ENCODE measurements at regions not wholly inside any gene's neighbourhood (a gene's known extent, or its start where the extent isn't known, plus 50 kb on each side); places are given as distances from the start of the nearest gene placed in this dataset.
"Not testable (repeated sequence)": the region's sequence is repeated elsewhere in the genome, so short reads cannot be mapped to it uniquely, and the experiment has no call there.

DNA sequence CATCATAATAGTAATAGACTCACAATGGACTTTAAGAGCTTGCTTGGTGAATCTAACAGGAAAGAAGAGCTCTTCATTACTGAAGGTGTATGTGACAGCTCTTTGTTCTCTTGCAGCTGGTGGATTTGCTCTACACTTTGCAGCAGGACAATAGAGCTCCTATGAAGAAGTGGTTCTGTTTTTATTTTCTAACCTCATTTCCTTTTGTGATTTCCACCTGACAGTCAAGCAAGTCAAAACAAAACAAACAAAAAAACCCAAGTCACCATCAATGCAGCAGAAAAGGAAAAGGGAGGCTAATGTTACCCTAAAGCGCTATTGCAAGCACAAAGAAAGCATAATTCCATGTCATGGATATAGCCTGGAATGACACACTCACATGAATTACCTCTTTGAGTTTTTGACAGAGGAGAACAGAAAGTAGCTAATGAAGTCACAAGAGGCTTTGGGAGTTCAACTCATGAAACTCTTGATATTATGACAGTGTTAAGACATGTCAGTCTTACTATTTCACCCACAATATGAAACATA lies 1188.1 kb downstream of the EPHA7 start:
- Mint-ChIP-seq H3K4me1 (ENCODE audit: low read depth) (no peaks in the 10 kb centered on the region), H3K27me3 (ENCODE audit: low read depth) (no peaks in the 10 kb centered on the region), H3K36me3 (ENCODE audit: low read depth) (no peaks in the 10 kb centered on the region), H3K9me3 (peaks cover 16% of the 10 kb centered on the region), H3K4me3 (no peak overlapping the region), H3K27ac (no peak overlapping the region)
- DNase-seq (ENCODE audit: low spot score): no peak

DNA sequence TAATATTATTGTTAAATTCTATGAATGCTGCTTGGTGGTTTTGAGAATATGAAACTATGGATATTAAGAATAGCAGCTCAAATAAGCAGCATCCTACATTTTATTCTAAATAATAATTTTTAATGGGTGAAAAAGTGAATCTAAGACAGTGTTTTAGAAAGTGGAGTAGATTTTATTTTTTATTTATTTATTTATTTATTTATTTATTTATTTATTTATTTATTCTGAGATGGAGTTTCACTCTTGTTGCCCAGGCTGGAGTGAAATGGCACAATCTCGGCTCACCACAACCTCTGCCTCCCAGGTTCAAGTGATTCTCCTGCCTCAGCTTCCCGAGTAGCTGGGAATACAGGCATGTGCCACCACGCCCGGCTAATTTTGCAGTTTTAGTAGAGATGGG lies 1199.4 kb downstream of the EPHA7 start:
- H3K36me3 Mint-ChIP-seq (ENCODE audit: low read depth); H3K27me3 Mint-ChIP-seq (ENCODE audit: low read depth); DNase-seq (ENCODE audit: low spot score); H3K4me3 Mint-ChIP-seq; H3K27ac Mint-ChIP-seq; H3K4me1 Mint-ChIP-seq (ENCODE audit: low read depth): not testable (repeated sequence)
- peaks cover 14% of the 10 kb centered on the region for H3K9me3 Mint-ChIP-seq

DNA sequence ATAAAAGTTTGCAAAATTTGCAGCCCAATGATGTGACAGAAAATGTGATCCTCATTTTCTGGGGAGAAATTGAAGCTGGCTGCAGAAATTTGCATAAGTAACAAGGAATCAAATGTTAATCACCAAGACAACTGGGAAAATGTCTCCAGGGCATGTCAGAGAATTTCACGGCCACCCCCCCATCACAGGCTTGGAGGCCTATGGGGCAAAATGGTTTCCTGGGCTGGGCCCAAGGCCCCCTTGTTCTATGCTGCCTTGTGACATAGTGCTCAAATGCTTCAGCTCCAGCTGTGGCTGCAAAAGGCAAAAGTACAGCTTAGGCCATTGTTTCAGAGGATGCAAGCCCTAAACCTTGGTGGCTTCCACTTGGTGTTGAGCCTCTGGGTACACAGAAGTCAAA lies 1202.6 kb downstream of the EPHA7 start:
- Mint-ChIP-seq H3K27ac (no peak overlapping the region), H3K4me3 (no peak overlapping the region), H3K27me3 (ENCODE audit: low read depth) (no peaks in the 10 kb centered on the region), H3K36me3 (ENCODE audit: low read depth) (no peaks in the 10 kb centered on the region), H3K4me1 (ENCODE audit: low read depth) (no peaks in the 10 kb centered on the region), H3K9me3 (peaks cover 14% of the 10 kb centered on the region)
- no peak for DNase-seq (ENCODE audit: low spot score)

DNA sequence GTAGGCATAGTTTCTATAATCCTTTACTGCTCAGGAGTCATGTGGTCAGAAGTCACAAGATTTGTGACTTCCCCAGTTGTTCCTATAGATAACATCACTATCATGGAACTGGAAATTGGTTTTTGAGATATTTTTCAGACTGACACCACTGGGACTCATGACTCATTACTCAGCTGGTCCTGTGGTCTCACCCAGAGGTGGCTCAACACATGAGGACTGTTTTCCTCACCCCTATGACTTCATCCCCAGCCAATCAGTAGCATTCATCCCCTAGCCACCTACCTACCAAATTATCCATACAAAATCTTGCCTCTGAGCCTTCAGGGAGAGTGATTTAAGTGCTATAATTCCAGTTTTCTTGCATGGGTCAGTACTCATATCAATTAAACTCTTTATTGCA lies 1217.7 kb downstream of the EPHA7 start:
- DNase-seq (ENCODE audit: low spot score): no peak
- H3K4me3 Mint-ChIP-seq: no peak overlapping the region
- no peaks in the 10 kb centered on the region for H3K36me3 Mint-ChIP-seq (ENCODE audit: low read depth)
- no peaks in the 10 kb centered on the region for H3K4me1 Mint-ChIP-seq (ENCODE audit: low read depth)
- no peaks in the 10 kb centered on the region for H3K27me3 Mint-ChIP-seq (ENCODE audit: low read depth)
- H3K9me3 Mint-ChIP-seq: peaks cover 21% of the 10 kb centered on the region
- H3K27ac Mint-ChIP-seq: no peak overlapping the region

DNA sequence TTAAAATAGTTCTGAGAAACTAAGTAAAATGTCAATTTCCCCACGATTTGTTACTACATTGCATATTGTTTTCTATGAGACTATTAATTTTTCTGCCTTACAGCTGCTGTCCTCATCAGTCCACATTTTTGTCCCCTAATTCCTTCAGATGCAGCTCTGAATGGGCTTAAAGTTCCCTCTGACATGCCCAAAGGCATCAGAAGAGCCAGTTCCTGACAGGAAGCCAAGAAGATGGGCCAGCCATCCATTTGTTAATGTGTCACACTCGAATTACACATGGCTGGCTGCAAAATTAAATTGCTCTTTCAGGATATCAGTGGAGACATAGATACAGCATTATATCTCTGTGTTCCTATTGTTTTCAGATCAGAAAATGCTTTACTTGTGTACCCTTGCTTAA lies 1223.0 kb downstream of the EPHA7 start:
- Mint-ChIP-seq H3K27me3 (ENCODE audit: low read depth) (no peaks in the 10 kb centered on the region), H3K4me1 (ENCODE audit: low read depth) (no peaks in the 10 kb centered on the region), H3K27ac (no peak overlapping the region)

DNA sequence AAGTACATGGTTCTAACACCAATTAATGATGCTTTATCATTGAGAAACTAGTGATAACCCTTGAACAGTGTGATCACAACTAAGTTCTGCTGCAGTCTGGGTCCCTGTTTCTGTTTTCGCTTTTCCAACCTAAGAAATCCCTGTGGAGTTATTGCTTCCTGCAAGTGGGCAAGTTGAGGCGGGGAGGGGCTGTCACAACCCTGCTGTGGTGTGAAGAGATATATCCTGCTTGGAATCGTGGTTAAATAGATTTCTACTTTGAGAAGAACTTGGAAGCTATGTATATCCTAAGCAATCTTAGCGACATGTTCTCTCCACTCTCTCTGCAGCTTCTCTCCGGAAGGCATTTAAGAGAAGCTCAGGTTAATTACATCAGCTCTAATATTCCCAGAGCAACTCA lies 1223.6 kb downstream of the EPHA7 start:
- no peak overlapping the region for H3K27ac Mint-ChIP-seq
- H3K4me3 Mint-ChIP-seq: no peak overlapping the region
- H3K9me3 Mint-ChIP-seq: peaks cover 13% of the 10 kb centered on the region
- H3K27me3 Mint-ChIP-seq (ENCODE audit: low read depth): no peaks in the 10 kb centered on the region
- no peak for DNase-seq (ENCODE audit: low spot score)
- H3K36me3 Mint-ChIP-seq (ENCODE audit: low read depth): no peaks in the 10 kb centered on the region
- no peaks in the 10 kb centered on the region for H3K4me1 Mint-ChIP-seq (ENCODE audit: low read depth)

More for the DNA sequence above, 1223.0 kb downstream of the EPHA7 start:
- Mint-ChIP-seq H3K4me3 (no peak overlapping the region), H3K36me3 (ENCODE audit: low read depth) (no peaks in the 10 kb centered on the region), H3K9me3 (peaks cover 13% of the 10 kb centered on the region)
- no peak for DNase-seq (ENCODE audit: low spot score)

DNA sequence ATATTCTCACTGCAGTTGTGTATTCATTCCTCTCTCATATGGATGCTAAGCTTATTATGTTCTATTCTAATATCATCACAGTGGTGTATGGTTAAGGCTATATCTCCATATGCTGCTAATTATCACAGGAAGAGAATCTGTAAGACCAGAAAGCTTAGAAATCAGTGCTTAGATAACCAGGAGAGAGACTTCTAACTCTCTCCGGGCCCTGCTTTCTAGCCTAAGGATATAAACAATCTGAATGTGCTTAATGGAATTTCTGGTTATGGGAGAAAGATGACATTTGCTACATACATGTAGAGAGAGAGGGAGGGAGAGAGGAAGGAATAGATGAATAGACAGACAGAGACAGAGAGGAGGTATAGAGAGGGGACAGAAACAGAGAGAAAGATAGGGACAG lies 1231.3 kb downstream of the EPHA7 start:
- no peaks in the 10 kb centered on the region for H3K4me1 Mint-ChIP-seq (ENCODE audit: low read depth)
- no peak for DNase-seq (ENCODE audit: low spot score)
- no peaks in the 10 kb centered on the region for H3K27me3 Mint-ChIP-seq (ENCODE audit: low read depth)
- H3K9me3 Mint-ChIP-seq: peaks cover 1% of the 10 kb centered on the region
- no peak overlapping the region for H3K4me3 Mint-ChIP-seq
- H3K27ac Mint-ChIP-seq: no peak overlapping the region
- H3K36me3 Mint-ChIP-seq (ENCODE audit: low read depth): no peaks in the 10 kb centered on the region

DNA sequence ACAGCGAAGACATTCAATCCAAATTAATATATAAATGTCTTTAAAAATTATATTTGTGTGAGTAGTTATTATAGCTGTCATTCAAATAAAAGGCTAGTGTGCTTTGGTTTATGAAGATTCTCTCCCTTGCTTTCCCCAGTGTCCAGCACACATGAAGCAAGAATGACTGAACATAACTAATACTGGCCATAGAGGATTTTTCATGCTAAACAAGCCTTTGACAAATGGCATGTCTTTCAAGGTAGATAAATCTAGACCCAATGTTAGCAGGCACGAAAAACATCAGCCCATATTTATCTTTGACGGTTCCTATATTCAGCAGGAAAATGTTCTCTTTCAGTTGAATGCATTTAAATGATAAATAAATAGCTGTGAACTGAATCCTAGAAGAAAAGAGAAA lies 1234.4 kb downstream of the EPHA7 start:
- Mint-ChIP-seq H3K27me3 (ENCODE audit: low read depth) (no peaks in the 10 kb centered on the region), H3K9me3 (no peaks in the 10 kb centered on the region), H3K4me1 (ENCODE audit: low read depth) (no peaks in the 10 kb centered on the region), H3K36me3 (ENCODE audit: low read depth) (no peaks in the 10 kb centered on the region), H3K4me3 (no peak overlapping the region), H3K27ac (no peak overlapping the region)
- DNase-seq (ENCODE audit: low spot score): no peak

DNA sequence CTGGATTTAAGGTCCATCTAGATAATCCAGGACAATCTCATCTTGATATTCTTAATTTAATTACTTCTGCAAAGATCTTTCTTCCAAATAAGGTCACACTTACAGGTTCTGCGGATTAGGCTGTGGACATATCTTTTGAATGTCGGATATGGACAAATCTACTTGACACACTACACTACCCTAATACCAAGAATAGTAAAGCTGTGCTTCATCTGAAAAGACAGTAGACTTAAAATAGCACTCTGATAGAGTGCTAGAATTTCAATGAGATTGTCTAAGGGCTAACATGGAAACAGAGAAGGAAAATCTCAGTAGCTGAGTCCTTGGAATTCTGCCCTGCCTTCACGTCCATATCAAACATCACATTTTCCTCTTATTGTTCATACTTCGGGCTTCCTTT lies 1238.0 kb downstream of the EPHA7 start:
- Mint-ChIP-seq H3K4me3 (no peak overlapping the region), H3K27me3 (ENCODE audit: low read depth) (no peaks in the 10 kb centered on the region), H3K4me1 (ENCODE audit: low read depth) (no peaks in the 10 kb centered on the region), H3K27ac (no peak overlapping the region), H3K36me3 (ENCODE audit: low read depth) (no peaks in the 10 kb centered on the region), H3K9me3 (no peaks in the 10 kb centered on the region)
- DNase-seq (ENCODE audit: low spot score): no peak

DNA sequence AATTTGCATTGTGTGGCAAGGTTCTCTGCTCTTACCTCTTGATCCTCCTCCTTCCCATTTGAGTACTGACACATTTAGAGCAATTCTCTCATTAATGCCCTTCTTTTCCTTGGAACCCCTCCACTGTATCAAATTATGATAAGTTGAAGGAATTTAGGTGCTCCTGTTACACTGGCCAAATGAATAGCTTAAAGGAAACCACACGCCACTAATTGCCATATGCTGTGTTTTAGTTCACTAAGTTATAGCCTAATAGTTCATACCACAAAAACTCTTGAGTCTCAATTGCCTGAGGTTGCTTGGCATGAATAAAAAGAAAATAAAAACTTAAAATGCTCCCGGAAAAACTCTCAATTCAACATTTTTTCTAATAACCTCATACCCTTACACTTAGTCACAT lies 1239.3 kb downstream of the EPHA7 start:
- no peaks in the 10 kb centered on the region for H3K27me3 Mint-ChIP-seq (ENCODE audit: low read depth)
- no peaks in the 10 kb centered on the region for H3K9me3 Mint-ChIP-seq
- no peaks in the 10 kb centered on the region for H3K36me3 Mint-ChIP-seq (ENCODE audit: low read depth)
- H3K4me1 Mint-ChIP-seq (ENCODE audit: low read depth): no peaks in the 10 kb centered on the region
- no peak for DNase-seq (ENCODE audit: low spot score)
- H3K4me3 Mint-ChIP-seq: no peak overlapping the region
- H3K27ac Mint-ChIP-seq: no peak overlapping the region

DNA sequence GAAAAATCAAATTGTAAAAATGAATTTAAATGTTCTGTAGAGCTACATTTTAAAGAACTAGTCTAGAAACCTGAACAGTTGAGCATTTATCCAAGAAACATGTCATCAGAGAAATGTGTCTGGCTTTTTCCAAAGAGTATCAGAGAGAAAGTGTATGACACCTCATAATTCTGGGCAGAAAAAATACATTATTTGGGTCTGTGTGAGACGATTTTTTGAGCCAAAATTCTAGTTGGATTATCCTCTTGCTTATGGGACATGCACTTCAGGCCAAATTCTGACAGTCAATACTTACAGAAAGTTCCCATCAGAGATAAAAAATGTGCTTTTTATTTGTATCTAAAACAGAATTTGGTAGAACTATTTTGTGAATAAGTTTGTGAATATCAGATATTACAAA lies 1242.7 kb downstream of the EPHA7 start:
- DNase-seq (ENCODE audit: low spot score): no peak
- no peaks in the 10 kb centered on the region for H3K27me3 Mint-ChIP-seq (ENCODE audit: low read depth)
- H3K4me1 Mint-ChIP-seq (ENCODE audit: low read depth): no peaks in the 10 kb centered on the region
- no peak overlapping the region for H3K27ac Mint-ChIP-seq
- no peaks in the 10 kb centered on the region for H3K9me3 Mint-ChIP-seq
- H3K4me3 Mint-ChIP-seq: no peak overlapping the region
- no peaks in the 10 kb centered on the region for H3K36me3 Mint-ChIP-seq (ENCODE audit: low read depth)

DNA sequence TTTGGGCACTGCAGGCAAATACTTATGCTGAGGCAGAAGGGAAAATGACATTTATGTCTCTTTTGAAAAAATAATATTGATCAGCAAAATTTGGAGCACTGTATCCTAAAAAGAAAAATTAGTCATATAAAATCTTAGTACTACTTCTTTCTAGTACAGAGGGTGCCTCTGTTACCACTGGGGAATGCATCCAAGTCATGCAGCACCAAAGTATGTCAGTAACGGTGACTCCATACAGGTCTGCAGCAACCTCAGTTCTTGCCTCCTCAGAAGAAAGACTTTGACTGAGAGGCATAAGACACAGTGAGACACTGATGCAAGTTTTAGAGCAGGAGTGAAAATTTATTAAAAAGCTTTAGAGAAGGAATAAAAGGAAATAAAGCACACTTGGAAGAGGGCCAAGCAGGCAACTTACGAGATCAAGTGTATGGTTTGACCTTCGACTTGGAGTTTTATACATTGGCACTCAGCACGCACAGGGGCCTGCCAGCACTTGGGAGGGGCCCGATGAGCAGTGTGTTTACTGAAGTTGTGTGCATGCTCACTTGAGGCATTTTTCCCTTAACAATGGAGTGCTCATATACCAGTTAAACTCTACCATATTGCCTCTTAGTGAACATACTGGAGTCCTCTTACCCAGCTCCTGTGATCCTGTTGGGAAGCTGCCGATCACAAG lies 1244.8 kb downstream of the EPHA7 start:
- Mint-ChIP-seq H3K4me3 (no peak overlapping the region), H3K9me3 (no peaks in the 10 kb centered on the region), H3K36me3 (ENCODE audit: low read depth) (no peaks in the 10 kb centered on the region), H3K27me3 (ENCODE audit: low read depth) (no peaks in the 10 kb centered on the region), H3K4me1 (ENCODE audit: low read depth) (no peaks in the 10 kb centered on the region), H3K27ac (no peak overlapping the region)
- DNase-seq (ENCODE audit: low spot score): no peak

DNA sequence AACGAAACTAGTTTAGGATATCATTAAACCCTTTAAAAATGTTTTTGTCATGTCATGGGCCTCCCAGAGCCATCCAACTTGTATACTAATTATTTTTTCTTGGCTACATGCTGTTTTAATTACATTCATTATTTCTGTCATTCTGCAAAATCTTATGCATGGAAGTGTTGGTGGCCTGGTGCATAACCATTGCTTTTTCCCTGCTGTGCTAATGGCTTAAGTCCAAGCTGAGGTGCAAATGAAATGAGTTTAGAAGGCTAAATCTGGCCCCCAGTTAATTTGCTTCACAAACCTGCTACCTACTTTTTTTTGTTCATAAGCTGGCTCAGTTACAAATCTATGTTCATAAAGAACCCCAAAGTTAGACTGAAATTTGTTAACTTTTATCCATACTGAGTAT lies 1249.9 kb downstream of the EPHA7 start:
- no peak overlapping the region for H3K27ac Mint-ChIP-seq
- no peaks in the 10 kb centered on the region for H3K27me3 Mint-ChIP-seq (ENCODE audit: low read depth)
- no peaks in the 10 kb centered on the region for H3K36me3 Mint-ChIP-seq (ENCODE audit: low read depth)
- no peak overlapping the region for H3K4me3 Mint-ChIP-seq
- H3K9me3 Mint-ChIP-seq: peaks cover 5% of the 10 kb centered on the region
- no peaks in the 10 kb centered on the region for H3K4me1 Mint-ChIP-seq (ENCODE audit: low read depth)
- no peak for DNase-seq (ENCODE audit: low spot score)

DNA sequence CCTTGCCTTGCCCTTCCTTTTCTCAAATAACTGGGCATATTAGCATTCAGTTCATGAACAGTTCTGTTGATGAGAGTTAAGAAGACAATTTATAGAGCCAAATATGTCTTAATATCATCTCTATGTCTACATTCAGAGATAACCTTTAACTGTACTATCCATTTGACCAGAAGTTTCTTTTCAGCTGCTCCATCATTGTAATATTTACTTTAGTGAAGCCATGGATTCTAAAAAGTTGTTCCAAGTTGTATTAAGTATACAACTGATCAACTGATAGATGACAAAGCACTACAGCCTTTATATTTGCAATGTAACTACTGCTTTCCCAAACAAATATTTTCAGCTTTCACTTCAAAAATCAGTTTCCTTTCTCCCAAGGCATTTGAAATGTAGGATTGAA lies 1252.7 kb downstream of the EPHA7 start:
- Mint-ChIP-seq H3K9me3 (peaks cover 5% of the 10 kb centered on the region), H3K36me3 (ENCODE audit: low read depth) (no peaks in the 10 kb centered on the region), H3K27me3 (ENCODE audit: low read depth) (no peaks in the 10 kb centered on the region), H3K4me1 (ENCODE audit: low read depth) (no peaks in the 10 kb centered on the region), H3K4me3 (no peak overlapping the region), H3K27ac (no peak overlapping the region)
- DNase-seq (ENCODE audit: low spot score): no peak

DNA sequence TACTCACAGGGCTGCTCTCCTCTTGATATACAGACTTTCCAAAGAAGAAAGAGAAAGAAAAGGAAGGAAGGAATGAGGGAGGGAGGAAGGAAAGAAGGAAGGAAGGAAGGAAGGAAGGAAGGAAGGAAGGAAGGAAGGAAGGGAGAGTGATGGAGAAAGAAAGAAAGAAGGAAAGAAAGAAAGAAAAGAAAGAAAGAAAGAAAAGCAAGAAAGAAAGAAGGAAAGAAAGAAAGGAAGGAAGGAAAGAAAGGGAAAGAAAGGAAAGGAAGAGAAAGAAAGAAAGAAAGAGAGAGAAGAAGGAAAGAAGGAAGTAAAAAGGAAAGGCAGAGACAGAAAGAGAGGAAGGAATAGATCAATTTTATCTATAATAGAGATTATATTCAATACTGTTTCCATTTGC lies 1257.4 kb downstream of the EPHA7 start:
- H3K4me3 Mint-ChIP-seq: no peak overlapping the region
- H3K9me3 Mint-ChIP-seq: peaks cover 5% of the 10 kb centered on the region
- no peaks in the 10 kb centered on the region for H3K27me3 Mint-ChIP-seq (ENCODE audit: low read depth)
- no peaks in the 10 kb centered on the region for H3K4me1 Mint-ChIP-seq (ENCODE audit: low read depth)
- H3K27ac Mint-ChIP-seq: no peak overlapping the region
- no peaks in the 10 kb centered on the region for H3K36me3 Mint-ChIP-seq (ENCODE audit: low read depth)
- no peak for DNase-seq (ENCODE audit: low spot score)
